ENCODE measurements at regions not wholly inside any gene's neighbourhood (a gene's known extent, or its start where the extent isn't known, plus 50 kb on each side); places are given as distances from the start of the nearest gene placed in this dataset.

GRCh38 chr13:107441279-107441678 is 774.1 kb downstream of the LIG4 start:
- in situ Hi-C loops (cut with MboI; ENCODE audit: low sequenced_read_pairs), result no loop called here

- in situ Hi-C loops (cut with MboI; ENCODE audit: low sequenced_read_pairs), result no loop called here
Observed at GRCh38 chr13:107438251-107438650, 777.1 kb downstream of the LIG4 start.

- in situ Hi-C loops (cut with MboI; ENCODE audit: low sequenced_read_pairs), result no loop called here
Observed at GRCh38 chr13:107434347-107434746, 781.0 kb downstream of the LIG4 start.

GRCh38 chr13:107427536-107427935 is 787.8 kb downstream of the LIG4 start:
- in situ Hi-C loops (cut with MboI; ENCODE audit: low sequenced_read_pairs), result no loop called here

GRCh38 chr13:107422421-107422820 is 792.9 kb downstream of the LIG4 start:
- in situ Hi-C loops (cut with MboI; ENCODE audit: low sequenced_read_pairs), result no loop called here

- in situ Hi-C loops (cut with MboI; ENCODE audit: low sequenced_read_pairs), result no loop called here
Observed at GRCh38 chr13:107421951-107422350, 793.4 kb downstream of the LIG4 start.

- in situ Hi-C loops (cut with MboI; ENCODE audit: low sequenced_read_pairs), result no loop called here
Observed at GRCh38 chr13:107421028-107421427, 794.3 kb downstream of the LIG4 start.

GRCh38 chr13:107413005-107413404 is 802.3 kb downstream of the LIG4 start:
- in situ Hi-C loops (cut with MboI; ENCODE audit: low sequenced_read_pairs), result no loop called here

- in situ Hi-C loops (cut with MboI; ENCODE audit: low sequenced_read_pairs), result no loop called here
Observed at GRCh38 chr13:107407074-107407473, 808.3 kb downstream of the LIG4 start.

GRCh38 chr13:107395927-107396662 is 819.2 kb downstream of the LIG4 start:
- in situ Hi-C loops (cut with MboI; ENCODE audit: low sequenced_read_pairs), result no loop called here

GRCh38 chr13:107392205-107392604 is 823.1 kb downstream of the LIG4 start:
- in situ Hi-C loops (cut with MboI; ENCODE audit: low sequenced_read_pairs), result no loop called here

GRCh38 chr13:107387525-107387924 is 819.6 kb upstream of the ARGLU1 start:
- in situ Hi-C loops (cut with MboI; ENCODE audit: low sequenced_read_pairs), result no loop called here

- in situ Hi-C loops (cut with MboI; ENCODE audit: low sequenced_read_pairs), result no loop called here
Observed at GRCh38 chr13:107379407-107380155, 811.6 kb upstream of the ARGLU1 start.

GRCh38 chr13:107376341-107377125 is 808.6 kb upstream of the ARGLU1 start:
- in situ Hi-C loops (cut with MboI; ENCODE audit: low sequenced_read_pairs), result no loop called here

- in situ Hi-C loops (cut with MboI; ENCODE audit: low sequenced_read_pairs), result no loop called here
Observed at GRCh38 chr13:107375701-107376340, 807.9 kb upstream of the ARGLU1 start.

GRCh38 chr13:107374038-107374437 is 806.1 kb upstream of the ARGLU1 start:
- in situ Hi-C loops (cut with MboI; ENCODE audit: low sequenced_read_pairs), result no loop called here

- in situ Hi-C loops (cut with MboI; ENCODE audit: low sequenced_read_pairs), result no loop called here
Observed at GRCh38 chr13:107373551-107373950, 805.6 kb upstream of the ARGLU1 start.

- in situ Hi-C loops (cut with MboI; ENCODE audit: low sequenced_read_pairs), result no loop called here
Observed at GRCh38 chr13:107370015-107370785, 802.3 kb upstream of the ARGLU1 start.

- in situ Hi-C loops (cut with MboI; ENCODE audit: low sequenced_read_pairs), result no loop called here
Observed at GRCh38 chr13:107367258-107367657, 799.3 kb upstream of the ARGLU1 start.

- in situ Hi-C loops (cut with MboI; ENCODE audit: low sequenced_read_pairs), result no loop called here
Observed at GRCh38 chr13:107365466-107366215, 797.7 kb upstream of the ARGLU1 start.

Measured in HL-60/S4 (cell line).